Endothelial cell of umbilical vein (primary cell): ENCODE measurements at regions not wholly inside any gene's neighbourhood (a gene's known extent, or its start where the extent isn't known, plus 50 kb on each side); places are given as distances from the start of the nearest gene placed in this dataset.

Source experiments
- BruUV-seq: library from RNA; stranded (reverse); fragments of 400-500 nt; replicated peaks from 2 replicates; lab custom pipeline; 2021; lab: Mats Ljungman, UMichigan
- CTCF ChIA-PET: fragments of 300-600, 350-600 bp; sonication (Branson Sonifier 250); formaldehyde crosslinking; loops from one replicate; lab custom pipeline; 2021; ENCODE audit warnings: antibody characterized with exemption, inconsistent platforms; lab: Charles Lee
- POLR2A ChIA-PET: fragments of 300-600, 350-600 bp; sonication (Branson Sonifier 250); formaldehyde crosslinking; loops from one replicate; lab custom pipeline; 2021; ENCODE audit warnings: antibody characterized with exemption, inconsistent platforms; lab: Charles Lee
- DNase-seq: peaks from one replicate; pipeline ENCODE4 v3.0.0-alpha.2; 2011; ENCODE audit warnings: low read depth, low spot score
- FAIRE-seq: peaks from 2 replicates; lab custom pipeline; 2011; peaks lifted over from hg19 to GRCh38; lab: Jason Lieb, UNC
- H2AFZ ChIP-seq: 2 replicates; pipeline ENCODE4 v1.6.0; 2012; ENCODE audit warnings: low read depth, low read length, control low read depth, inconsistent platforms
- H3K27ac ChIP-seq: 2 replicates; pipeline ENCODE4 v1.5.1; 2011; ENCODE audit warnings: low read depth, mild to moderate bottlenecking, control low read depth, low read length, moderate library complexity; ENCODE audit not compliant: insufficient read depth
- H3K27me3 ChIP-seq, 2 experiments: 2 replicates each; pipeline versions ENCODE4 v1.6.0 to v1.6.1; 2011; ENCODE audit warnings: low read length in 2 of 2, mixed read lengths in 1 of 2; ENCODE audit not compliant: control insufficient read depth in 2 of 2, insufficient read depth in 2 of 2
- H3K36me3 ChIP-seq, 2 experiments: 2 replicates in 1 of 2; 3 replicates in 1 of 2; pipeline ENCODE4 v1.5.1; 2011; ENCODE audit warnings: low read length in 2 of 2, mild to moderate bottlenecking in 1 of 2, moderate library complexity in 1 of 2; ENCODE audit not compliant: control insufficient read depth in 2 of 2, insufficient read depth in 2 of 2; ENCODE audit errors: extremely low read depth in 1 of 2
- H3K4me1 ChIP-seq: 3 replicates; pipeline ENCODE4 v1.5.1; 2011; ENCODE audit warnings: mild to moderate bottlenecking, low read length; ENCODE audit not compliant: control insufficient read depth, insufficient read depth; ENCODE audit errors: extremely low read depth
- H3K4me2 ChIP-seq: 2 replicates; pipeline ENCODE4 v1.6.1; 2011; ENCODE audit warnings: low read length, control low read depth, mixed read lengths; ENCODE audit not compliant: insufficient read depth
- H3K4me3 ChIP-seq, 3 experiments: fragments of 200-600 bp in 1 of 3; sonication (generic), shearing (Covaris generic) in 1 of 3; replicated peaks in 1 of 3; 2 replicates each; pipeline ENCODE4 v1.5.1; 2011 to 2016; ENCODE audit warnings: control low read depth in 3 of 3, low read length in 3 of 3, mild to moderate bottlenecking in 2 of 3, inconsistent platforms in 1 of 3, low read depth in 1 of 3, moderate library complexity in 1 of 3; ENCODE audit not compliant: insufficient read depth in 1 of 3
- H3K79me2 ChIP-seq: 2 replicates; pipeline ENCODE4 v1.6.0; 2012; ENCODE audit warnings: low read length, inconsistent platforms; ENCODE audit not compliant: control insufficient read depth, insufficient read depth
- H3K9ac ChIP-seq: replicated peaks from 2 replicates; pipeline ENCODE3; 2011; ENCODE audit warnings: low read length, control low read depth; ENCODE audit not compliant: insufficient read depth; ENCODE audit errors: extremely low read depth
- H3K9me1 ChIP-seq: replicated peaks from 3 replicates; pipeline ENCODE4 v1.6.0; 2011; ENCODE audit warnings: mild to moderate bottlenecking, low read length; ENCODE audit not compliant: control insufficient read depth, insufficient read depth; ENCODE audit errors: extremely low read depth
- H3K9me3 ChIP-seq: replicated peaks from 2 replicates; pipeline ENCODE4 v1.5.1; 2012; ENCODE audit warnings: low read length, inconsistent platforms; ENCODE audit not compliant: control insufficient read depth, insufficient read depth
- H4K20me1 ChIP-seq: replicated peaks from 2 replicates; pipeline ENCODE3; 2011; ENCODE audit warnings: mild to moderate bottlenecking, low read length; ENCODE audit not compliant: control insufficient read depth, insufficient read depth; ENCODE audit errors: extremely low read depth
- CTCF ChIP-seq, 2 donors: IDR thresholded peaks; 1 replicate in 1 of 2; 2 replicates in 1 of 2; pipeline ENCODE4 v1.5.1; 2011; ENCODE audit warnings: low read length in 2 of 2, mild to moderate bottlenecking in 2 of 2, moderate library complexity in 2 of 2, control low read depth in 1 of 2, inconsistent platforms in 1 of 2, low read depth in 1 of 2; ENCODE audit not compliant: insufficient read depth in 1 of 2; ENCODE audit errors: extremely low read depth in 1 of 2
- EZH2 ChIP-seq: IDR thresholded peaks from 2 replicates; pipeline ENCODE4 v1.6.1; 2012; ENCODE audit warnings: borderline replicate concordance, low read depth, mild to moderate bottlenecking, moderate library complexity, low read length, inconsistent platforms; ENCODE audit not compliant: severe bottlenecking
- FOS ChIP-seq: IDR thresholded peaks from 2 replicates; pipeline ENCODE4 v1.6.1; 2011; ENCODE audit warnings: mild to moderate bottlenecking, low read length, moderate library complexity, borderline replicate concordance; ENCODE audit not compliant: insufficient read depth
- GATA2 ChIP-seq: IDR thresholded peaks from 2 replicates; pipeline ENCODE4 v1.7.0; 2011; ENCODE audit warnings: low read depth, mild to moderate bottlenecking, moderate library complexity, mixed read lengths, low read length; ENCODE audit not compliant: insufficient read length, insufficient read depth
- JUN ChIP-seq: IDR thresholded peaks from 2 replicates; pipeline ENCODE4 v1.6.1; 2011; ENCODE audit warnings: borderline replicate concordance, low read depth; ENCODE audit not compliant: insufficient read length, insufficient read depth
- MAX ChIP-seq: IDR thresholded peaks from 2 replicates; pipeline ENCODE4 v1.6.1; 2011; ENCODE audit not compliant: insufficient read depth, insufficient read length
- MYC ChIP-seq: IDR thresholded peaks from one replicate; pipeline ENCODE4 v1.6.1; 2011; ENCODE audit warnings: mild to moderate bottlenecking, low read depth, low read length
- POLR2A ChIP-seq: IDR thresholded peaks from 2 replicates; pipeline ENCODE4 v1.6.1; 2012; ENCODE audit warnings: low read depth, mild to moderate bottlenecking, control low read depth, low read length
- POLR2AphosphoS5 ChIP-seq: IDR thresholded peaks from 2 replicates; pipeline ENCODE4 v1.6.1; 2012; ENCODE audit warnings: low read depth, mild to moderate bottlenecking, control low read depth, low read length, moderate library complexity; ENCODE audit not compliant: insufficient read depth
- dilution Hi-C: fragments of 300-500 bp; cut with MboI; formaldehyde crosslinking; loops from one replicate; pipeline ENCODE4 v1.15.0; 2019; ENCODE audit warnings: low sequenced_read_pairs; ENCODE audit not compliant: extremely low pct_ligation_motif_present
- intact Hi-C: fragments of 100-400 bp; cut with micrococcal nuclease; formaldehyde crosslinking; loops from one replicate; pipeline ENCODE4 v1.10.0; 2022

- no TSS peak for BruUV-seq
- DNase-seq = no peak
These were observed 179.6 kb upstream of the ARG1 start for GRCh38 chr6:131393433-131393832.

More at GRCh38 chr6:131393433-131393832, 179.6 kb upstream of the ARG1 start:
- H3K4me1 ChIP-seq = no peaks in the 10 kb centered on the region
- no peak overlapping the region for H3K9ac ChIP-seq
- H3K79me2 ChIP-seq = no peaks in the 10 kb centered on the region
- FAIRE-seq = no peak
- no peak for TF ChIP-seq MYC
- TF ChIP-seq CTCF (IDR thresholded peaks at IDR 0.05; ENCODE audit: extremely low read depth in 1 of 2, insufficient read depth in 1 of 2, low read depth in 1 of 2, low read length in 2 of 2) = no peak
- no peak for TF ChIP-seq EZH2
- no peak for TF ChIP-seq POLR2AphosphoS5
- no peak for TF ChIP-seq JUN
- no peak for TF ChIP-seq POLR2A
- TF ChIP-seq GATA2 = no peak
- no peak for TF ChIP-seq MAX
- no peak for TF ChIP-seq FOS
- H2AFZ ChIP-seq = no peak overlapping the region
- ChIA-PET CTCF (no interaction called here), POLR2A (no interaction called here)
- no peak overlapping the region for H3K27ac ChIP-seq
- H3K4me3 ChIP-seq = no peak overlapping the region
- H3K9me3 ChIP-seq = no peaks in the 10 kb centered on the region
- H3K27me3 ChIP-seq = peaks cover 2 to 3% of the 10 kb centered on the region in 2 experiments
- H4K20me1 ChIP-seq = no peaks in the 10 kb centered on the region
- no peaks in the 10 kb centered on the region for H3K36me3 ChIP-seq
- no peak overlapping the region for H3K4me2 ChIP-seq
- H3K9me1 ChIP-seq = no peaks in the 10 kb centered on the region
- intact Hi-C loops (no loop called here), dilution Hi-C loops (no loop called here)
